Stromal cell of bone marrow (primary cell): ENCODE measurements at regions not wholly inside any gene's neighbourhood (a gene's known extent, or its start where the extent isn't known, plus 50 kb on each side); places are given as distances from the start of the nearest gene placed in this dataset.
"Not testable (repeated sequence)": the region's sequence is repeated elsewhere in the genome, so short reads cannot be mapped to it uniquely, and the experiment has no call there.

ENCODE experiments used
- DNase-seq: peaks from one replicate; pipeline ENCODE4 v3.0.0-alpha.2; 2012; ENCODE audit warnings: low read depth

DNA sequence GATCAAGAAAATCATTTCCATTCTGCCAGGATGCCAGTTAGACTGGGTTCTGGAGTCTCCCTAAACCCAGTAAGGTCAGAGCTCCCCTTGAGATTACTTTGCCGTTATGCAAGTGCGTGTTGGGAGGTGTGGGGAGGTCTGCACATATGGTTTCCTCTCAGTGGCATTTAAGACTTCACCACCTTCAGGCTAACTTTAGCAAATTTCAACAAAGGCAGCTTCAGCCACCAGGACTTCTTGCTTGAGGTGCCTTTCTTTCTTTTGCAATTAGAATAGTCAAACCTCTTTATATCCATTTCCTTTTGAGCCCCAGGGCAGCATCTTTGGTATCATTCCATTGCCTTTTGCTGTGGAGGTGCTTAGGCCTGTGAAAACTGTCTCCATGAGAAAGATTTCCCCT is 117.2 kb upstream of the CCND2 start:
- no peak for DNase-seq

DNA sequence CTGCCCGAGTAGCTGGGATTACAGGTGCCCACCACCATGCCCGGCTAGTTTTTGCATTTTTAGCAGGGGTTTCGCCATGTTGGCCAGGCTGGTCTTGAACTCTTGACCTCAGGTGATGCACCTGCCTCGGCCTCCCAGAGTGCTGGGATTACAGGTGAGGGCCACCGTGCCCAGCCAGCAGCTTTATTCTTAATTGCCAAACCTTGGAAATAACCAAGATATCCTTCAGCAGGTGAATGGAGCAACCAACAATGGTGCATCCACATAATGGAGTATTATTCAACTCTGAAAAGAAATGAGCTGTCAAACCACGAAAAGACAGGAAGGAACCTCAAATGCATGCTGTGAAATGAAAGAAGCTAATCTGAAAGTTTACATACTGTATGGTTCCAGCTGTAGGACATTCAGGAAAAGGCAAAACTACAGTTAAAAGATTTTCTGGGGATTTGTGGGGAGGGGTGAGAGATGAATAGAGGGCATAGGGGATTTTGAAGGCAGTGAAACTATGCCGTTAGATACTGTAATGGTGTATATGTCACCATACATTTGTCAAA is 118.8 kb upstream of the CCND2 start:
- DNase-seq = no peak

- no peak for DNase-seq
Measured at GRCh38 chr12:4153343-4153892, 120.1 kb upstream of the CCND2 start.

DNA sequence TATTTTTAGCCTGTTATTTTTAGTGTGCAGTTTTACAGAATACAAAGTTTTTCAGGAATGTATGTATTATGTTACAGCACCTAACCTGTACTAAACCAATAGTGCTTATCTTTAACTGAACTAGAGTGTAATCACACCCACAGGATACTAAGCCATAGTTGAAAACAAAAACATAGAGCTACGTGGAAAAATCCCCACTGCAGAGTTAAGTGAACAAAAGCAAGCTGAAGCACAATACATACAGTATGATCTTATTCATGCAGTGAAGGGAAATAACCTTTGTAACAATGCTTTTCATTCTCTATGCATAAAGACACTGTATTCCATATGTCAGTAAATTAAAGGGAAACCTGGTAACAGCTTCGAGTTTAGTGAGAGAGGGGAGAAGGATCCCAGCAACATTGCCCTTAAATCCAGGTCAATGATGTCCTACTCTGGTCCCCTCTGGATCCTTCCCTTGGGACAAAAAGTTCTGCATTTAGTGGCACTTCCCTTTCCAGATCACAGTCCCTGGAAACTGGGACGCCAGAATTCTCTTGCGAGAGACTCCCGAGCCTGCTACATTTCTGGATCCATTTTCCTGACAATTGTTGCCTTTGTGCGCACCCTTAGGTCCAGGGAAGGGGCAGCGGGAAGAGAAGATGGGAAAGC is 121.3 kb upstream of the CCND2 start:
- DNase-seq = no peak

DNA sequence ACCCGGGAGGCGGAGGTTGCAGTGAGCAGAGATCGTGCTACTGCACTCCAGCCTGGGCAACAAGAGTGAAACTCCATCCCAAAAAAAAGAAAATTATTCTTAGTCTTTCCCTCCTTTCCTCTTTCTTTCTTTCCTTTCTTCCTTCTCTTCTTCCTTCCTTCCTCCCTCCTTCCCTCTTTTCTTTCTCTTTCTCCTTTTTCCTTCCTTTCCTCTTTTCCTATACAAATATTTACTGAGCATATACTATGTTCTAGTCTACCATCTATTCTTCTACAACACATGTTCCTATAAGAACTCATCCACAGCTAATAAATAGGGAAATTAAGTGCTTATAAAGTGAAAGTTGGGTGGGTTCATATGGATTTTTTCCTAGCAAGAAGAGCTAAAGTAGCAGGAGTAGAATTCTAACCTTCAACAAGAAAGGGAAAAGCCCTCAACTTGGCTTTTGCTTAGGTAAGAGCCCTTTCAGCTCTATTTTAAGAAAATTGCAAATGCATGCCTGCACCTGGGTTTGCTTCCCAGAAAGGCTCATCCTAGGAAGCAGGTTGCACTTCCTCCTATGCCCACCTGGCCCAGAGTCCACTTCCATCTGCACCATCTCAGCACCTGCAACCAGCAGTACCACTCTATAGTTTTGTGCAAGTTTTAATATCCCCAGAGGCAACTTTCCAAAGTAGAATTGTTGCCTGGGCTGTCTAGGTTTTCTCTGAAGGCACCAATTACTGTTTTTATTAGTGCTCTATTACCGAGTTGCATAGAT is 122.0 kb upstream of the CCND2 start:
- DNase-seq = no peak

- DNase-seq = not testable (repeated sequence)
Measured at GRCh38 chr12:4150355-4150754, 123.2 kb upstream of the CCND2 start.

DNA sequence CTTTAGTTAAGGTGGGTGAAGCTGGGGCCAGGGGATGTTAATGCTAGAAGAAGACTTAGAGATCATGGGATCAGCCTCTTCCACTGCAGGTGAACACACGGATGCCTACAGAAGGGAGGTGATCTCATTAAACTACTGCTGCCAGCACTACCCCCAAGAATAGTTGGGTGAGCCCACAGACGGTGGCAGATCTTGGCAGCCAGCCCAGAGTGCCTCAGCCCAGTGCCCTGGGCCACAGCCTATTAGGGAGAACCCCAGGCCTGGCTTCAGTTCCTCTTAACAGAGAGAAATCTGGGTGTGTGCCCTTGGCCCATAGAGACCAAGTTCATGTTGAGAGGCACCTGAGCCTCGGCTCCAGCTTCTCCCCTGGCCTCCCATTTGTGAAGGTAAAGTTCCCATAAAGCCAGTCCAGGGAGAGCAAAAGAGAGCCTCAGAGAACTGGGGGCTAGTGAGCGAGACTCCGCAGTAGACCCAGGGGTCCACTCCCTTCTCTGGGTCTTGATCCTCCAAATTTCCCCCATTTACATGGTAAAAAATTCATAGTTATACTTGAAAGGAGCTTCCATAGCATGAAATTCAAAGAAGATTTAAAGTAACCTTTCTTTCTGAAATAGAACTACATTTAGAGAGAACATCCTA is 125.0 kb upstream of the CCND2 start:
- DNase-seq = no peak

GRCh38 chr12:4147031-4147481 is 126.5 kb upstream of the CCND2 start:
- no peak for DNase-seq

GRCh38 chr12:4145990-4146859 is 127.3 kb upstream of the CCND2 start:
- DNase-seq = no peak

GRCh38 chr12:4144676-4145075 is 128.9 kb upstream of the CCND2 start:
- no peak for DNase-seq

DNA sequence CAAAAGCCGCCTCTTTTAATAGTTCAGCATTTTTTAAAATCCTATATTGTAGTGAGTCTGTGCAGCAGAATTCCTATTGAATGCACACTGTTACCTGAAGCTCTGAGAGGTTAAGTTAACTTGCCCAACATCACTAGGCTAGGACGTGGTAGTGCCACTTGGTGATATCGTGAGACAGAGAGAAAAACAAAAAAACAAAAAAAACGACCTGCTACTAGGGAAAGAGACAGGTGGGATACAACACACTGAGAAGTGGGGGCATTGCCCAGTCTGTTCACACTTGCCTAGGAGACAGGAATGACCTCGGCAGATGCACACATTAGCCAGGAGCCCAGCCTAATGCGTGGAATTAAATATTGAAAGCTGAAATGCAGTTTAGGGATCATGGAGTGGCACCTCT is 129.7 kb upstream of the CCND2 start:
- no peak for DNase-seq

DNA sequence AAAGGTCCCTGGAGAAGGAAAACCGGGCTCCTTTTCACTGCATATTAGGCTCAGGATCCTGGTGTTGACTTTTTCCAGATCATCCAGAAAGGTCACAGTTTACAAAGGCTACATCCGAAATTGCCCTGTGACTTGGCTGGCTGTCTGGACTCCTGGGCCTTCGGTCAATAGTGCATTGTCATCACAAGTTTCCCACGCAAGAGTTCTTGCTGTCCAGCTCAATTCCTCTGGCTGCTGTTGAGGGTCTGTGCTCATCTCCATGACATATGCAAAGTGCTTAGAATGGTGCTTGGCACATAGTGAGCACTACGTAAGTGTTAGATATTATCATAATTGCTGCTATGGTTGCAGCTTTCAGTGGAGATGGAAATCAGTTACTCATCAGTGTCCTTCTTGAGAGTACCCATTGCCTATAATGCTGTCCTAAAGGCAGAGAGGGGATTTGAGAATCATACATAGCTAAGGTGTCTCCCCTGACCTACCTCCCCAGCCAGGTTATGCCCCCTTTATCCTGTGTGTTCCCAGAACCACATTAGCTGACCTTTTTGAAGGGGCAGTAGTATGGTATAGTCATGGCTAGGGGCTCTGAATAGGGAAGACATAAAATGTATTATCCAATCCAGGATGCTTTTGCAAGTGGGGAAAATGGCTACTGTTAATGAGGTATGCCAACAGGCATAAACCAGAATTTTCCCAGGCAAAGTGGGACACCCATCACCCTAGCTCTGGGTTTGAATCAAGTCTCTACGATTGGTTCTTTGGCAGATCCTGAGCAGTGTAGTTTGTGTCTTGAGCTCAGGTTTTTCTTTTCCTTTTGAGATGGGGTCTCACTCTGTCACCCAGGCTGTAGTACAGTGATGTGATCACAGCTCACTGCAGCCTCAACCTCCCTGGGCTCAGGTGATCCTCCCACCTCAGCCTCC is 132.0 kb upstream of the CCND2 start:
- DNase-seq = no peak

DNA sequence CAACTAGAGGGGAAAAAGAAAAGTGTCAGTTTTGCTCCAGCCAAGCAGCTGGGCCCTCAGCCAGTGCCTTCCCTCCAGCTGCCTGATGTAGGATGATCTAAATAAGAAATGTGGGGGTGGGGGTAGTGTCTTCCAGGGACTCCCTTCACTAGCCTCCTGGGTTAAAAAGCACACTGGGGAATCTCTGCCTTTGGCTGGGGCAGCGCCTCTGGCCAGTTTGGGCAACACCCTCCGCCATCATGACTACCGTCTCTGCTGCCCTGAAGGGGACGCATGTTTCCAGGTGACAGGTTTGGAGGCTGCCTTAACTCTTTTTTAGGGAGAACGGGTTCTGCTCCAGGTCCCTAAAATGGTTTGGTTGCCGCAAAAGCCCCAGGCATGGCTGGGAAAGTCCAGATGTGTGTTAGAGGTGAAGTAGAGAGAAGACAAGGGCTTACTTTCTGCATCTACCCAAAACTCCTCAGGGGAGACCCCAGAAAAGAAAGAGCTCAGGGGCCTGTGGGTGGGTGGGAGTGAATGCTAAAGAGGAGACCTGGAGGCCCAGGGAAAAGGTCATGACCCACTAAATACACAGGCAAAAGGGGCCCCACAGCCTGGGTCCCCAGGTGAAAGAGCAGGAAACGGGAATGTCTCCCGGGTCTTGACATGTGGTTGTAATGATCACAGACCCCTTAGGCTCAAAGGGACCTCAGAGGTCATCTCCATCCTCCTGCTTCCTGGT is 132.8 kb upstream of the CCND2 start:
- DNase-seq = no peak

- no peak for DNase-seq
Measured at GRCh38 chr12:4139191-4139590, 134.4 kb upstream of the CCND2 start.

DNA sequence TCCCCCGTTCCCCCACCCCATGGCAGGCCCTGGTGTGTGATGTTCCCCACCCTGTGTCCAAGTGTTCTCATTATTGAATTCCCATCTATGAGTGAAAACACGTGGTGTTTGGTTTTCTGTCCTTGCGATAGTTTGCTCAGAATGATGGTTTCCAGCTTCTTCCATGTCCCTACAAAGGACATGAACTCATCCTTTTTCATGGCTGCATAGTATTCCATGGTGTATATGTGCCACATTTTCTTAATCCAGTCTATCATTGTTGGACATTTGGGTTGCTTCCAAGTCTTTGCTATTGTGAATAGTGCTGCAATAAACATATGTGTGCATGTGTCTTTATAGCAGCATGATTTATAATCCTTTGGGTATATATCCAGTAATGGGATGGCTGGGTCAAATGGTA is 135.0 kb upstream of the CCND2 start:
- not testable (repeated sequence) for DNase-seq

DNA sequence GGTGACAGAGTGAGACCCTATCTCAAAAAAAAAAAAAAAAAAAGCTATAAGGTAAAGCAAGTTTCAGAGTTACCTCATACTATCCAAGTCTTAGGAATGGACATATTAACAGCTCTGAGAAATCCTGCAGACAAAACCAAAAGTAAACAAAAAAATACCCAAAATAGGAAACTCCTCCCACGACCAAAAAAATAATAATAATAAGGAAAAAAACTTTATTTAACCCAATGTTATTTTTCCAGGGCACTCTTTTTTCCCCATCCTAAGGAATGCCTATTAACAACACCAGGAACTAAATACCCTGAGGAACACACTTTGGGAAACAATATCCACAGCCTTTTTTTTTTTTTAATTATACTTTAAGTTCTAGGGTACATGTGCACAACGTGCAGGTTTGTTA is 135.5 kb upstream of the CCND2 start:
- DNase-seq = no peak

GRCh38 chr12:4137441-4137840 is 136.1 kb upstream of the CCND2 start:
- no peak for DNase-seq

- DNase-seq = no peak
Measured at GRCh38 chr12:4137015-4137414, 136.5 kb upstream of the CCND2 start.

DNA sequence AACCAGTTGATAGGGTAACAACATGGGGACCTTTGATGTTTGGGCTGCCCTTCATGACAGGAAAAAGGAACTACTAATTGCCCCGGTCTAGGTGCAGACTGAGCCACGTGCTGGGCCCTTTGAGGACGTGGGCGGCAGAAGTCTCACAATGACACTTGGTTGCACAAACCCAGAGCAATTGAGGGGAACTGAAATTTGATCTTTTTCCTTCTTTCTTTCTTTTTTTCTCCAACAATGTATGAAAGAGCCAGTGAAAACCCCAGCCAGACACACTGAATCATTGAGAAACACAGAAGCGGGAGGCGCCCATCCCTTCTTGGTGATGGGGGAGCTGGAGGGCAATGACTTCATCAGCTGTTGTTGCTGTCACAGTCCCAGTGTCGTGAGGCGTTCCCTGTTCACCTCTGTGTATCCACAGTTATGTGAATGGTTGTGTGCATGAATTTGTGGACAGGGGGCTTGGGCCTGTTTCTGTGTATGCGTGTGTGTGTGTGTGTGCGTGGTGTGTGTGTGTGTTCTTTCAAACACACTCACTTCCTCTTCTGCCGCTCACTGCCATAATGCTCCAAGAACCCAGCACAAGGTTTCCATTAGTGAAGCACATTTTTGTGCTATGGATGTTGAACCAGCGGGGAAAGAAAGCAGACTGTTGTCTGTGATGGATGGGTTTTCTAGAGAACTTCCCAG is 137.5 kb upstream of the CCND2 start:
- no peak for DNase-seq
